Nephron (organoid): ENCODE measurements at regions not wholly inside any gene's neighbourhood (a gene's known extent, or its start where the extent isn't known, plus 50 kb on each side); places are given as distances from the start of the nearest gene placed in this dataset.

Experiments
- H3K27ac Mint-ChIP-seq, 3 experiments: 2 replicates each; pipeline ENCODE4 v1.8.0; 2020; ENCODE audit warnings: mixed read lengths in 3 of 3, mild to moderate bottlenecking in 2 of 3, moderate library complexity in 1 of 3
- H3K27me3 Mint-ChIP-seq: 2 replicates; pipeline ENCODE4 v1.8.0; 2021; ENCODE audit warnings: low read depth, mild to moderate bottlenecking, moderate library complexity, mixed read lengths
- H3K36me3 Mint-ChIP-seq: 2 replicates; pipeline ENCODE4 v1.8.0; 2020; ENCODE audit warnings: low read depth, mixed read lengths
- H3K4me1 Mint-ChIP-seq: 2 replicates; pipeline ENCODE4 v1.8.0; 2020; ENCODE audit warnings: mixed read lengths
- H3K4me3 Mint-ChIP-seq, 3 experiments: 2 replicates each; pipeline ENCODE4 v1.8.0; 2020; ENCODE audit warnings: mild to moderate bottlenecking in 3 of 3, mixed read lengths in 3 of 3, moderate library complexity in 2 of 3
- H3K9me3 Mint-ChIP-seq: 2 replicates; pipeline ENCODE4 v1.8.0; 2020; ENCODE audit warnings: mixed read lengths
- TF ChIP-seq, protein P1 (sequence below), 3 experiments: fragments of 200-600 bp; sonication (generic); IDR thresholded peaks; one replicate each; pipeline ENCODE4 v1.5.0; 2021; ENCODE audit warnings: antibody characterized with exemption in 3 of 3; ENCODE audit not compliant: unreplicated experiment in 3 of 3

- H3K27ac Mint-ChIP-seq, result no peak overlapping the region
- H3K27me3 Mint-ChIP-seq, result no peaks in the 10 kb centered on the region
- peaks cover 5% of the 10 kb centered on the region for H3K4me1 Mint-ChIP-seq
- TF ChIP-seq, protein P1, sequence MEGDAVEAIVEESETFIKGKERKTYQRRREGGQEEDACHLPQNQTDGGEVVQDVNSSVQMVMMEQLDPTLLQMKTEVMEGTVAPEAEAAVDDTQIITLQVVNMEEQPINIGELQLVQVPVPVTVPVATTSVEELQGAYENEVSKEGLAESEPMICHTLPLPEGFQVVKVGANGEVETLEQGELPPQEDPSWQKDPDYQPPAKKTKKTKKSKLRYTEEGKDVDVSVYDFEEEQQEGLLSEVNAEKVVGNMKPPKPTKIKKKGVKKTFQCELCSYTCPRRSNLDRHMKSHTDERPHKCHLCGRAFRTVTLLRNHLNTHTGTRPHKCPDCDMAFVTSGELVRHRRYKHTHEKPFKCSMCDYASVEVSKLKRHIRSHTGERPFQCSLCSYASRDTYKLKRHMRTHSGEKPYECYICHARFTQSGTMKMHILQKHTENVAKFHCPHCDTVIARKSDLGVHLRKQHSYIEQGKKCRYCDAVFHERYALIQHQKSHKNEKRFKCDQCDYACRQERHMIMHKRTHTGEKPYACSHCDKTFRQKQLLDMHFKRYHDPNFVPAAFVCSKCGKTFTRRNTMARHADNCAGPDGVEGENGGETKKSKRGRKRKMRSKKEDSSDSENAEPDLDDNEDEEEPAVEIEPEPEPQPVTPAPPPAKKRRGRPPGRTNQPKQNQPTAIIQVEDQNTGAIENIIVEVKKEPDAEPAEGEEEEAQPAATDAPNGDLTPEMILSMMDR (IDR thresholded peaks at IDR 0.05; ENCODE audit: unreplicated experiment in 3 of 3), result no peak
- H3K4me3 Mint-ChIP-seq, result no peak overlapping the region
- no peaks in the 10 kb centered on the region for H3K36me3 Mint-ChIP-seq
- H3K9me3 Mint-ChIP-seq, result peaks cover 11% of the 10 kb centered on the region
Measured at GRCh38 chr9:26535151-26535550, 357.5 kb downstream of the CAAP1 start.

DNA sequence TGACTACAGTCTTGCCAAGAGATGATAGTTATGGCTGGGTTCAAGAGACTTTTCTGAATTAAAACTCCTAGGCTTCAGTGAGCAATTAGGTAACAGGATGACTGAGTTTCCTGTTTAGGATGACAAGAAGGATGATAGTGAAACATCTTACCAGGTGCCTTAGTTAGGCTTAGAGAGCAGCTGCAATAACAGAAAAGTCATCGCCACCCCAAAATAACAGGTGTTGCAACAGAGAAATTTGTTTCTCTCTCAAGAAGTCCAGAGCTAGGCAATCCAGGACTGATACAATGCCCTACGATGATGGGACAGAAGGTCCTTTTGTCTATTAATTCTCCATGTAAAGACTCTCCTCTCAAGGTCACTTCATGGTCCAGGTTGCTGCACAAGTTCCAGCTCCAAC is 361.8 kb downstream of the CAAP1 start:
- H3K27me3 Mint-ChIP-seq, result peaks cover 4% of the 10 kb centered on the region
- no peak overlapping the region for H3K27ac Mint-ChIP-seq
- H3K36me3 Mint-ChIP-seq, result no peaks in the 10 kb centered on the region
- H3K4me1 Mint-ChIP-seq, result peaks cover 15% of the 10 kb centered on the region
- H3K4me3 Mint-ChIP-seq, result no peak overlapping the region
- TF ChIP-seq, protein P1 (IDR thresholded peaks at IDR 0.05; ENCODE audit: unreplicated experiment in 3 of 3), result no peak
- peaks cover 5% of the 10 kb centered on the region for H3K9me3 Mint-ChIP-seq

DNA sequence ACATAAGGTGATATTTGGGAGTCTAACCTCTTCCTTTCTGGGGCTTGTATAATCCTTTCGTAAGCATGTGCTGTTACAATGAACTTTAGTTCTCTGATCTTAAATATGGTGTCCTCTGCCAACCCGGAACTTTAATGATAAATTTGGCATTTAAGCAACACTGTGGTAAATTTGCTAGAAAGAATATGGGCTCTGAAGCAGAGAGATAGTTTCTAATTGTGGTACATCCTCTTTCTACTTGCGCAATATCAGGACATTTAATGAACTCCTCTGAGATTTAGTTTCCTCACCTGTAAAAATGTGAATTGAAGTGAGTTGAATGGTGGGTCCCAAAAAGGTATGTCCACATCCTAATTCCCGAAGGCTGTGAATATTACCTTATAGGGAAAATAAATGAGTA is 364.7 kb downstream of the CAAP1 start:
- Mint-ChIP-seq H3K36me3 (no peaks in the 10 kb centered on the region), H3K4me1 (peaks cover 42% of the 10 kb centered on the region), H3K4me3 (no peak overlapping the region), H3K9me3 (peaks cover 5% of the 10 kb centered on the region), H3K27me3 (peaks cover 4% of the 10 kb centered on the region), H3K27ac (no peak overlapping the region)
- TF ChIP-seq, protein P1 (IDR thresholded peaks at IDR 0.05; ENCODE audit: unreplicated experiment in 3 of 3), result no peak

- Mint-ChIP-seq H3K4me3 (peak overlapping the region in 1 of 3 experiments; percentile 23), H3K4me1 (peaks cover 54% of the 10 kb centered on the region), H3K9me3 (no peaks in the 10 kb centered on the region), H3K36me3 (no peaks in the 10 kb centered on the region), H3K27me3 (peaks cover 4% of the 10 kb centered on the region), H3K27ac (peak overlapping the region; percentile 71 to 94 (median 85))
- TF ChIP-seq, protein P1 (IDR thresholded peaks at IDR 0.05; ENCODE audit: unreplicated experiment in 3 of 3), result no peak
Measured at GRCh38 chr9:26524267-26524666, 368.3 kb downstream of the CAAP1 start.

GRCh38 chr9:26523577-26523976 is 369.0 kb downstream of the CAAP1 start:
- Mint-ChIP-seq H3K9me3 (no peaks in the 10 kb centered on the region), H3K27ac (peak overlapping the region in 2 of 3 experiments; percentile 76 to 94), H3K4me1 (peaks cover 54% of the 10 kb centered on the region), H3K4me3 (no peak overlapping the region), H3K36me3 (no peaks in the 10 kb centered on the region), H3K27me3 (peaks cover 4% of the 10 kb centered on the region)
- TF ChIP-seq, protein P1 (IDR thresholded peaks at IDR 0.05; ENCODE audit: unreplicated experiment in 3 of 3), result no peak

GRCh38 chr9:26520141-26520540 is 372.5 kb downstream of the CAAP1 start:
- peak overlapping the region in 1 of 3 experiments; percentile 14 for H3K27ac Mint-ChIP-seq
- no peak overlapping the region for H3K4me3 Mint-ChIP-seq
- TF ChIP-seq, protein P1 (IDR thresholded peaks at IDR 0.05; ENCODE audit: unreplicated experiment in 3 of 3), result no peak
- no peaks in the 10 kb centered on the region for H3K9me3 Mint-ChIP-seq
- H3K27me3 Mint-ChIP-seq, result no peaks in the 10 kb centered on the region
- peaks cover 46% of the 10 kb centered on the region for H3K4me1 Mint-ChIP-seq
- no peaks in the 10 kb centered on the region for H3K36me3 Mint-ChIP-seq
